NCI-H82 treated with DMSO at 0.1 percent for 48 hours (cell line): ENCODE measurements at regions not wholly inside any gene's neighbourhood (a gene's known extent, or its start where the extent isn't known, plus 50 kb on each side); places are given as distances from the start of the nearest gene placed in this dataset.

Source experiments
- DNase-seq: peaks from one replicate; lab custom pipeline; 2025; ENCODE audit not compliant: unreplicated experiment; lab: John Stamatoyannopoulos, UW

GRCh38 chr17:36755586-36755985, 154.2 kb downstream of the MRM1 start:
- DNase-seq, result peak; percentile 19

DNA sequence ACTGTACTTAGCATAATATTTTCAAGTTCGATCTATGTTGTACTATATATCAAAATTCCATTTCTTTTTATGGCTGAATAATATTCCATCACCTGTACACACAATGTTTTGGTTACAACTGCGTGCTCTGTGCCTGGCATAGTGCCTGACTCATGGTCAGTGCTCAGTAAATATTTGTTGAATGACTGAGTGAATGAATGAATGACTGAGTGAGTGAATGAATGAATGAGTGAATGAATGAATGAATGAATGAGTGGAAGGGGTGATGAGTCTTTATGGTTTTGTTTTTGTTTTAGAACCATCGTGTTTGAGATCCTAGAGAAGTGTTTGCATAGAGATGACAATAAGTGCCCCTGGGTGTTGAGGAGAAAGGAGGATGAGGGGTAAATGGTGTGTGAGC, 155.3 kb downstream of the MRM1 start:
- DNase-seq, result no peak

GRCh38 chr17:36760425-36760824, 159.0 kb downstream of the MRM1 start:
- DNase-seq, result no peak

DNA sequence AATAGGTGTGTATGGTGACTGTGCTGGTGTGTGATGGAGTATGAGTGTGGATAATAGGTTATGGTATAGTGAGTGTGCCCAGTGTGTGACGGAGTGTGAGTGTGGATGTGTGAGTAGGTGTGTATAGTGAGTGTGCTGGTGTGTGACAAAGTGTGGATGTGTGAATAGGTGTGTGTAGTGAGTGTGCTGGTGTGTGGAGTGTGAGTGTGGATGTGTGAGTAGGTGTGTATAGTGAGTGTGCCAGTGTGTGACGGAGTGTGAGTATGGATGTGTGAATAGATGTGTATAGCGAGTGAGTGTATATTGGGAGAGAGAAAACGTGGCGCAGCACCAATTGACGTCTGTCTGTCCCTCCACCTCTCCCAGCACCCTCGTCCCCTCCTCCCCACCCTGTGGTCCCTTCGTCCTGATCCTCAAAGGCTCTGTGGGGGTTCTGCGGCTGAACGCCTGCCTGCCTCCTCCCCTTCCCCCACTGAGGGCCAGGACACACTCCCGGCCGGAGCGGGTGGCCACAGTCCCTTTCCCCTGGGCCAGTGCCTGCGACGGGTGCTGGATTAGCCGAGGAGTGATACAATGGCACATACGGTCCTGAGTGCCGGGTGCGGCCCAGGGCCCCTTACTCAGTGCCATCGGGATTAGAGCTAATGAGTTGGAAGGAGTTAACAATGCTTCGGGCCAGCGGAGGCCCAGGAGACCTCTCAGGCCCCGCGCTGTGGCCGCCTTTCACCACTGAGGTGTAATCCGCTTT, 160.0 kb downstream of the MRM1 start:
- no peak for DNase-seq

DNA sequence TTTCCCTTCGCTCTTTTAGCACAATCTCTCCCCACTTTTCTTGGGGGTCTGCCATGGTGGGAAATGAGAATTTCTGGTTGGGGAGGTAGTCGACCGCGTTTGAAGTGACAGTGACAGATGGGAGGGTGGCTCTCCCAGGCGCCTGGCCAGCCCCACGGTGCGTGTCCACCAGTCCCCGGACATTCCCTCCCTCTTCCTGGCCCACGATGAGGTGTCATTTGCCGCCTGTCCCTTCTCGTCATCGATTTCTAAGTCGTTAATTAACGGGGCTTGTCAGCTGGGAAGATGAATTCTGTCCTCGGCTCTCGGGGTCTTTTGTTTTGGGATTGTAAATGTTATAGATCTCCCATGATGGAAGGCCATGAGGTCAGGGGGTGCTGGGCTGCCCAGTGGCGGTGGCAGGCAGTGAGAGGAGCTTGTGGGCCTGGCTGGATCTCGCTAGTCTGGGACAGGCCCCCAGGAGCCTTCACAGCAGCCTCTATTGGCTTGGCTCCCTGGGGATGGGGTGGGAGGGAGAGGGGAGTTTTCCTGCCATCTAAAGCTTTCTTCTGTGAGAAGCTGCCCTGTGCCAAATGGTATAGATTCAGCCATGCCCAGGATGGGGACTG, 164.2 kb downstream of the MRM1 start:
- DNase-seq, result no peak

DNA sequence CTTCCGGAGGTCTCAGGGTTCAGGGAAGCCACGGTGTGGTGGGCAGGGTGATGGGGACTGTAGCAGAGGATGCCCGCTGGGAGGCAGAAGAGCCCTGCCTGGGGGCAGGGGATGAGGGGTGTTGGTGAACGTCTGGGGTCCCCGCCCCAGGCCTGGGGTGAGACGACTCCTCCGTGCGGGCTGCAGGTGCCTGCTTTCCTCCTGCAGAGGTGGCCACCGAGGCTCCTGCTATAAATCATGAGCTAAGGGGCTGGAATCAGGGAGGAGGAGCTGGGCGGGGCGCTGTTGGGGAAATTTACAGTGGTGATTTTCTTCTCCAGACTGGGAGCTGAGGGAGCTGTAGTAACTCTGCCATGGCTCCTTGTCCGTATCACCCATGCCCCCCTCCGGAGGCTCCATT, 167.0 kb downstream of the MRM1 start:
- no peak for DNase-seq

DNA sequence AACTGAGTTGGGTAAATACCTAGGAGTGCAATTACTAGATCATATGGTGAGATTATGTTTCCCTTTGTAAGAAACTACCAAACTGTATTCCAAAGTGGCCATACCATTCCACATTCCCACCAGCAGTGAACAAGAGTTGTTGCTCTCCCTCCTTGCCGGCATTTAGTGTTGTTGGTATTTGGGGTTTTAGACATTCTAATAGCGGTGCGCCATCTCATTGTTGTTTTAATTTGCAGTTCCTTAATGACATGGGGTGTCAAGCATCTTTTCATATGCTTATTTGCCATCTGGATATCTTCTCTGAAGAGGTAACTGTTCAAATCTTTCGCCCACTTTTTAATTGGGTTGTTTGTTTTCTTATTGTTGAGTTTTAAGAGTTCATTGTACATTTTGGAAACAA, 164.2 kb upstream of the LHX1 start:
- no peak for DNase-seq

GRCh38 chr17:36777118-36777517, 160.2 kb upstream of the LHX1 start:
- DNase-seq, result no peak

DNA sequence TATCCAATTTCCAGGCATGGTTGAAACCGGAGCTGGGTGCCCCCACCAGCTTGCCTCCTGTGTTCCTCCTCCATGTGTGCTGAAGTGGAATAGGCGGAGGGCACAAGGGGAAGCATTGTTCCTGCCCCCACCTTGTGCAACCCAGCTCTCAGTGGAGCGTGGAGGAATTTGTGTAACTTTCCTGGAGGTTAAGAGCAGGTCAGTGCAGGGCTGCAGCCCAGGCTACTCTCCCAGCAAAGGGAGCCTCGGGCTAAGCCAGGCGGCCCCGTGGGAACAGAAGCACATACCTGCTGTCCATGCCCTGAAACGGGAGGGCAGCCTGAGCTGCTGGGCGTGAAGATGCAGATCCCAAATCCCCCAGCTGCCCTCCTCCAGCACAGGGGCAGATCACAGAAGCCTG, 158.8 kb upstream of the LHX1 start:
- no peak for DNase-seq

GRCh38 chr17:36779550-36779949, 157.7 kb upstream of the LHX1 start:
- DNase-seq, result no peak

DNA sequence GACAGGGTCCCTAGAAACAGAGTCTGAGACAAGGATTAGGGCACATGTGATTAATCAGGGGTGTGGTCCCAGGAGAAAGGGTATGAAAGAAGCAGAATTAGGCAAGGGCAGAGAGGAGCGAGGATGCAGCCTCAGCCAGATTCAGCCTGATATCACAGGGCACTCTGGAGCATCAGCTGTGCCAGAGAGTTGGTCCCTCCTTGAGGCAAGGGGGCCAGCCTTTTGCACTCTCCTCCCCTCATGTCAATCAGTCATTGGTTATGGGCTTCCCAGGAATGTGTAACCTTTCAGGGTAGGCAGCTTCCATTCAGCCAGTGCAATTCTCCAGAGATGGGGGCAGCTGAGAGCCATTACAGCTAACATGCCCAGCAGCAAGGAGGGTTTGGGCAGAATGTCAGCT, 152.6 kb upstream of the LHX1 start:
- no peak for DNase-seq

DNA sequence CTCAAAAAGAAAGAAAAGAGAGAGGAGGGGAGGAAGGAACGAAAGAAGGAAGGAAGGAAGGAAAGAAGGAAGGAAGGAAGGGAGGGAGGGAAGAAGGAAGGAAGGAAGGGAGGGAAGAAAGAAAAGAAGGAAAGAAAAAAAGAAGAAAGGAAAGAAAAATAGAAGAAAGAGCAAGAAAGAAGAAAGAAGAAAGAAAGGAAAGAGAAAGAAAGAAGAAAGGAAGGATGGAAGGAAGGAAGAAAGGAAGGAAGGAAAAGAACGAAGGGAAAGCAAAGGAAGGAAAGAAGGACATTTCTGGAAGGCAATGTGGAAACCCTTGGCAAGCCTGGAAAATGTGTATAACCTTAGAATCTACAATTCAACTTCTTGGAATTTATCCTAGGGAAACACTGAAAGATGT, 150.4 kb upstream of the LHX1 start:
- no peak for DNase-seq

- no peak for DNase-seq
Observed at GRCh38 chr17:36791150-36791941, 145.9 kb upstream of the LHX1 start.

- no peak for DNase-seq
Observed at GRCh38 chr17:36791942-36792475, 145.3 kb upstream of the LHX1 start.

- DNase-seq, result no peak
Observed at GRCh38 chr17:36792849-36793248, 144.4 kb upstream of the LHX1 start.

- no peak for DNase-seq
Observed at GRCh38 chr17:36793976-36794375, 143.3 kb upstream of the LHX1 start.

DNA sequence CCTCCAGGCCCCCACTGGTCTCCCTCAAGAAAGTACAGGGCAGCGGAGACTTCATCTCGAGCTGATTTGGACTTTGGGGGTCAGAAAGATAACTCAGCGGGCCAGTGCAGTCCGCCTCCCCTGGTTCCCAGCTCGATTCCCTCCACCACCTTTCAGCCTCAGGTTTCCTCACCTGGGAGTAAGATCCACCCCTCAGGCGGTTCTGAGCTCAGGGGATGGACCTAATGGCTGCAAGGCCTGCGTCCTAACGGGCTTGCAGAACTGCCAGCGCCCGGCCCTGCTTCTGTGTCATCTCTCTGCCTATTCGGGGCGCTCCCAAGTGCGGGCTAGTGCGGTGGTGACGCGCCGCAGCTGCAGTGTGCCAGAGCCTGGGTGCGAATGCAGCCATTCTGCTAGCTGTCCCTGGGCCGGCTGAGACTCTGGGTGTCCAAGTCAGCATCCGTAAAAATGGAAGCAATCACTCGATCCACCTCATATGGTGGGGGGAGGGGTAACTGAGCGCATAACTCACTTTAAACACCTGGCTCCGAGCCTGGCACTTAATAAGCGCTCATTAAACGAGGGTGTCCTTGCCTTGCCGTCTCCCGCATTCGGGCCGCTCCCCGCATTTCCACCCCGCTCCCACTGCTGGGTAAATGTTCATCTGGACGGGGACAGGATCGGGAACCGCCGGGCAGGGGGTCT, 129.6 kb upstream of the LHX1 start:
- DNase-seq, result no peak

DNA sequence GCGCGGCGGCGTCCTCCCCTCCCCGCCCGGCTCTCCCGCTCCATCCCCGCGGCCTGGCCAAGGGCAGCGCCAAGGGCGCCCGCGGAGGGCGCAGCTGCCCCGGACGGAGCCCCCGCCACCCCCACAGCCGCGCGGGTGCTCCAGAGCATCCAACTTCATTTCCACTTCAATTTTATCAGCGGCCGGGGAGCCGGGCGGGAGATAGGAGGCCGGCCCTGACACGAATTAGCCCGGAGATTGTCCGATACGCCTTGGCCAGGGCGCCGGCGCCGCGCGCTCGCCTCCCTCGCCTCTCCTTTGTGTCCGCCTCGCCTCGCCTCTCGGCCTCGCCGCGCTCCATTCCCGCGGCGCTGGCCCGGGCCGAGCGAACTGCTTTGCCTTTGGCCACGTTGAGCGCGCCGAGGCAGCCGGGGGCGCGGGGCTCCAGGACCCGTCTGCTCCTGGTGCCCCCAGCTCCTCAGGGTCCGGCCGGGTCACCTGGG, 129.1 kb upstream of the LHX1 start:
- DNase-seq, result no peak

- DNase-seq, result no peak
Observed at GRCh38 chr17:36812762-36813161, 124.5 kb upstream of the LHX1 start.

GRCh38 chr17:36813357-36813756, 123.9 kb upstream of the LHX1 start:
- DNase-seq, result no peak

DNA sequence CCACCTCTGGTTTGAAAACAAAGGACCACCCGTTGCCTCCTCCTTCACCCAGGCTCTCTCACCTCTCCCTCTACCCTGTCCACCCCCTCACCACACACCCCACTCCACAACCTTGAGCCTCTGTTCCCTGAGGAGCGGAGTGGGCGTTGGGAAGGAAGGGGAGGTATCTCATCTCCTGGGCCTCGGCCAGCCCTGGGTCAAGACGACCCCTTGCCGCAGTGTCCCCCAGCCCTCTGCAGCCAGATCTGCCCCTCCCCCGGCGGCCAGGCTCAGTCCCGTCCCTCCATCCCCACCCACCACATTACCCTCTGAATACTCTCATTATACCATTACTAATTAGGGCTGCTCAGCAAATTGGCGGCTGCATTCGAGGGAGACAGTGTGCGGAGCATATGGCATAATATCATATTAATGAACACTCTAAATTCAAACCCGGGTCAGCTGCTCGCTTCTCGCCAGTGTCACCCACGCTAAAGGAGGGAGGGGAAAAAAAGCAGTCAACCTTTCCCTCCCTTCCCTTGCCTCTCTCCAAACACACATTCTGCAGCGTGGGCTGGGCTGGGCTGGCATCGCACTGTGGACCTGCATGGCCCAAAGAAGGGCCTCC, 123.2 kb upstream of the LHX1 start:
- no peak for DNase-seq
